HPDE6-E6E7 (cell line): ENCODE measurements at regions not wholly inside any gene's neighbourhood (a gene's known extent, or its start where the extent isn't known, plus 50 kb on each side); places are given as distances from the start of the nearest gene placed in this dataset.
"Not testable (repeated sequence)": the region's sequence is repeated elsewhere in the genome, so short reads cannot be mapped to it uniquely, and the experiment has no call there.

Experiments
- DNase-seq: peaks from one replicate; pipeline ENCODE4 v3.0.0; 2011; ENCODE audit warnings: missing footprints; ENCODE audit errors: extremely low spot score

DNA sequence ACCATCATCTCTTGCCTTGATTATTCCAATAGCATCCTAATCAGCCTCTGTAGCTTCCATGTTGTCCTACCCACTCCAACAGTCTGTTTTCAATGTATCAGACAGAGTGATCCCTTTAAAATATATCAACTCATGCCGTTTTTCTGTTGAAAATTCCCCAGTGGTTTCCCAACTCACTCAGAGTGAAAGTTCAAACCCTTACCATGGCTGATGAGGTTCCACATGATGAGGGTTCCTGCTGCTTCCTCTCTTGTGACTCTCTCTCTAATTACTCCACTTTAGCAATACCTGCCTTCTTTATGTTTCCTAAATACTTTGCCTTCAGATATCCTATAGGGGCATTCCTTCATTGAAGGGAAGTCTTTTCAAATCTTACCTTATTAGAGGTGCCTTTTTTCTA, 334.7 kb downstream of the PPP1R2C start:
- DNase-seq = no peak

DNA sequence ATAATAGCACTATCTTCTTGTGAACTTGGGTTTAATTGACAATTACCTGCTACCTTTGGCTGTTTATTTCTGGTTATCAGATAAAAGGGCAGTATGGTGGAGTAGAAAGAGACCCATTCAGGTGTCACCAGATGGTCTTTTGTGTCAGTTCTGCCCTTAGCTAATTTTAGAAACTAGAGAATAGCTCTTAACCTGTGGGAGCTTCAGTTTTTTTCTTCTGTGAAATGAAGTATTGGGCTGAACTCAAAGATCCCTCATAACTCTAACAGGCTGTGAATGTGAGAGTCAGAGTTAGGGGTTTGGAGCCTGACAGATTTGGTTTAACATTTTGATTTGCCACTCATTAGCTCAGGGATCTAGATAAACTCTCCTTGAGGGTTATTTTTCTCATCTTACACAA, 335.2 kb downstream of the PPP1R2C start:
- no peak for DNase-seq

DNA sequence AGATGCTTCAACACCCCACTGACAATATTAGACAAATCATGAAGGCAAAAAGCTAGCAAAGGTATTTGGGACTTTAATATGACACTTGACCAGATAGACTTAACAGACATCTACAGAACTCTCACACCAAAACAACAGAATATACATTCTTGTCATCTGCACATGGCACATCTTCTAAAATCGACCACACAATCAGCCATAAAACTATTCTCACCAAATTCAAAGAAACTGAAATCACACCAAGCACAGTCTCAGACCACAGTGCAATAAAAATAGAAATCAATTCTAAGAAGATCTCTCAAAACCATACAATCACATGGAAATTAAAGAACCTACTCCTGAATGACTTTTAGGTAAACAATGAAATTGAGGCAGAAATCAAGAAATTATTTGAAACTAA, 340.8 kb downstream of the PPP1R2C start:
- no peak for DNase-seq

DNA sequence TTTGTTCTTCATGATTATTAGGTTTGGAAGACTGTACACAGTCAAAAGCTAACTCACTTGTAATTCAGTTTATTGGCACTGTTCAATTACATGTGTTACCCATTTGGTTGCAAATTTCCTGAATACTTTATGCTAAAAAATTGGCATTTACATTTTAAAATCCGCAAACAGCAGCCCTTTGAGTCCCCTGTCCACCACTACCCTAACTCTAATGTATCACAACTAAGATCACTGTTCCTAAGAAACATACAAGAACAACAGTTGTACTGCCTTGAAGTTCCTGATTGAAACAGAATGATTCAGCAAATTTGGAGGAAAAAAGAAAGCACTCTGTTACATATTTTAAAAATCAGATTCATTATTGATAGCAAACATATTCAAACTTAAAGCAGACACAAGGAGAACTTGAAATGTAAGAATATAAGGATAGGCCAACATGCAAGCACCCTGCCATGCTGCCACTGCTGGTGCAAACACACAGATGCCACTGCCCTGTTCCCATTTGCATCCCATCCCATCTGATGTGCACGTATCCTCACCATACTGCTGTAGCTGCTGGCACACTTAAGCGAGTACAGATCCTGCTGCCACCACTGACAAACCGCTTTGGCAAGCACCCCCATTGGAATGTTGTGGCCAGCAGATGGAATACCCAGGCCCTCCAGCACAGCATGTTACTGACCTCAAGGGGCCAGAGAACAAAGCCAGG, 343.4 kb downstream of the PPP1R2C start:
- DNase-seq = no peak

DNA sequence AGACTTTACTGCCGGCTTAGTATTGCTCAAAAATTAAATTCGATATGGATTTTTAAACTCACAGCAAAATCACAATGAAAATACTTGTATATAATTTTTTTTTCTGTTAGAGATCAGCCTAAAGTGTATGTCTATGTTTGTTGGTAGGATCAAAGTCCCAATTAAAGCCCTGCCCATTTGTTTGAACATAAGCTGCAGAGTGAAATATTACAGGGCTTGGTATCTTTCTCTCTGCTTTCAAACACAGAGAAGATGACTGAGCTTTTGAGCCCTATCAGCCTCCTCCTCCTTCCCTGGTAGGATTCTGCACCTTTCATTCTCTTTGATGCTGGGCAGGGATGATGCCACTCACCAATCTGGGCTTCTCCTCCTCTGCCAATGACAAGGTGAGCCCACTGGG, 345.4 kb downstream of the PPP1R2C start:
- DNase-seq = no peak

DNA sequence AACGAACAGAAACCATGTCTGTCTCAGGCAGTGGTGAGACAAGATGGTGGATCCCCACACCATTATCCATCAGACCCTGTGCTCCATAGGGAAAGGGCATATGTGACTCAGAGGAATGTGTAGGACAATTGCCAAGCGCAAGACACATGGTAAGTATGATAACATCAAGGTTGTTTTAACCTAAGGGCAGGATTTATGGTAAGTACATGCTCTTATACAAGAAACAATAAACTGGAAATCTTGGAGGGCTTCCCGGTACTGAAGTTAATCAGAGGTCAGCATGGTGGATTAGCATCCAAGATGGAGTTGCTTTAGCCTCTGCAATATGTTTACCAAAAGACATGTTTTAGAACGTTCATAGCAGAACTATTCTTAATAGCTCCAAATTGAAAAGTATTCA, 355.0 kb downstream of the PPP1R2C start:
- no peak for DNase-seq

DNA sequence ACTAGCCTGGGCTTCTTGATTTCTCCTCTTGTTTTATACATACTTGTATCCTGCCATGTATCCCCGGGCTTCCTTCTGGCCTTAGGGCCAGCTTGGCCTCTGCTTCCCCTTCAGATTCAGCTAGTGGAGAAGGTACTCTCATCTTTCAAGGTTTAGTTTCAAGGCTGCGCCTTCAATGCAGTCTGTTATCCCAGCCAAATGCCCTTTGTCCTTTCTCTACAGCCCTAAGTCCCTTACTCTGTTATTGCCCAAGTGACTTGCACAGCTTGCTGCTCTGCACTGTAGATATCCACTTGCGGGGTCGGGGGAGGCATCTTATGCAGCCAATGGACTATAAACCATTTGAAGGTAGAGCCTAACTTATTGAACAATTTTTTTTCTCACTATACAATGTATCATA, 357.5 kb downstream of the PPP1R2C start:
- DNase-seq = no peak

DNA sequence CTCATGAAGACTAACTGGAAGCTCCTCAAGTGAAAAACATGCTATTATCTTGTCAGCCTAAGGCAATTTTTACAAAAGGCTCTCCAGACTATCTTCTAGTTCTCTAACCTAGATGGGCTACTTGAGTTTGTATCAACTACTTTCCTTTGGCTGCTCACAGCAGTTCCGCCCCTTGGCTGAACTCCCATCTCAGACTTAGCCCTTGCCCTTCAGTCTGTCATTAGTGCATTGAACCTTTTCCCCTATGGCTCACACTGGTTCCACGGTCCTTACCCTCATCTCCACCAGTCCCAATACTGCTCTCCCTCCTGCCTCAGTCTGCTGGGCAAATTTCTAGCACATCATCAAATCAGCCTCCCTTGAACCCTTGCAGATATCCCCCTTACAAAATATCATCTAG, 362.3 kb downstream of the PPP1R2C start:
- no peak for DNase-seq

DNA sequence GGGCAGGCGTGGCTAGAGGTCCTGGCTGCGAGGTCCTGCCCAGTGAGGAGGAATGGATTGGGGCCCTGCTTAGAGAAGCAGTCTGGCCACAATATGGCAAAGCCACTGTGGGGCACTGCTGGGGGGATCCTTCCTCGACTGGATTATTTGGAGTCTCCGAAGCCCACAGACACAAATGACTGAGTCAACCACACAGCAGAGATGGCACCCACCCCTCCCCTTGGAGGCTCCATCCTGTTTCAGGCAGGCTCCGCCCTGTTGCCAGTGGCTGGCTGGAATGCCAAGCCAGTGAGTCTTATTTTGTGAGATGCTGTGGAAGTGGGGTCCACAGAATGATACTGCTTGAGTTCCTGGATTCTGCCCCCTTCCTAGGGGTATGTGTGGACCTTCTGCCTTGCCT, 363.9 kb downstream of the PPP1R2C start:
- DNase-seq = no peak

DNA sequence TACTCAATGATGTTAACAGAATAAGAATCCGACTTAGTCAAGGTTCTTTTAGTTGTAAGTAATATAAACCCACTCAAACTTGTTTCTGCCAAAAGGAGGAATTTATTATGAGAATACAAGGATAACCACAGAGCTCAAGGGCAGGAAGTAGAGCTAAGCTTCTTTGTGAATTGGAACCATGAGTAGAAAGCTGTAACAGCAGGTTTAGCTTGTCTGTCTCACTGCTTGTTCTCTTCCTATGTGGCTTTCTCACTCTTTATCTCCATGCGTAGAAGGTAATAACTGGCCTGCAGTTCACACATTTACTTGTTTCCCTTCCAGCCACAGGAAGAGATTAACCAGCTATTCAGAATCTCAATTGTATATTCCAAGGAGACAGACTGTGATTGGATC, 378.3 kb downstream of the PPP1R2C start:
- DNase-seq = no peak

DNA sequence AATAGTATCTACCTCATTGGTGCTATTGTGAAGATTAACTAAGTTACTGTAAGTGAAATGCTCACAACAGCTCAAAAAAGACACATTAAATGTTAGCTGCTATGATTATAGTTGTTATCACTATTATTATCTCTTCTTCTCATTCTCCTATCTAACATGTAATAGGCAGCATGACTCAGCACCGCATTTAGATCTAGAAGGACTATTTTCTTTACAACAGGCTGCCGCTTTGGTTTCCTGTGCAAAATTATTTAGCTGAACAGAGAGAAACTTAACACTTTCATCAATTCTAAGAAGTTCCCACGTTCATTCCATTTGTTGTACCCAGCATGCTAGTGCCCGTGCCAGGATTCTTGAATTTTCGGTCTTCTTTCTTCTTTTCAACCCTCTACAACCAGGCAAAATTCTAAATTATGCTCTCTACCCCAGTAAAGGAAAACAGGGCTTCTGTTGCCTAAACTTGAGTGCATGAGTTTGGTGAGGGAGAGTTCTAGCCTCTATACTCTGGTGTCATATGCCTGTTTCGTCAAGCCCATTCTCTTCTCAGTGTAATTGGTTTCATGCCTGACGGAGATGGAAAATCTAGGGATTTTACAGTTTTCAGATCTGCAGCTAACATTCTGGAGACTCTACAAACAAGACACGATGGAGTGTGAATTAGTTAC, 378.9 kb downstream of the PPP1R2C start:
- no peak for DNase-seq

DNA sequence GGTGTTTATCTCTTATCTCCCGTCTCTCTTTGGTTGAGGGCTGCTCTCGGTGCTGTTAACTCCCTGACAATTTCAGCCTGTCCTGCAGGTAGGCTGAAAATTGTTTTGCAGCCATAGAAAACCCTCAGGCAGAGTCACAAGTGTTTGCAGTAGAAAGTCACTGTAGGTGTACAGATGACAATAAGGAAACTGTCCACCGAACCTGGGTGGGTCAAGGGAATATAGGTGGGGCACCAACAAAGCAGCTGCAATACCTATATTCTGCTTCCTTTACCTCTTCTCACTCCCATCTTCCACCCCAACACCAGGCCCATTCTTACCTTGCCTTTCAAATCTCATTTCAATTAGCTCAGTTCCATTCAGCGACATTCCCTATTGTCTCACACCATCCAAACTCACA, 381.8 kb downstream of the PPP1R2C start:
- DNase-seq = no peak

DNA sequence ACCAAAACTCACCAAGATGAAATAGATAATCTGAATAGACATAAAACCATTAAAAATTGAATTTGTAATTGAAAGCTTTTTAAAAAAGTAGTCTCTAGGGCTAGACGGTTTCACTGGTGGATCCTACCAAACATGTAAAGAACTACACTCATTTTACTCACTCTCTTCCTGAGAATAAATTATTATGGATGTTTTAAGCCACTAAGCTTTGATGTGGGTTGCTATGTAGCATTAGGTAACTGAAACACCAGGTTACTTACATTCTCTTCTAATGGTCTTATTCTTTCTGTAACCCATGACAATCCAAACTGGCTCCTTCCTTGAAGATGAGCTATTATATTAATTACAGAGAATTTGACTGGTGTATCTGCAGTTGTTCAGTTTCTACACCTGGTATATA, 385.1 kb downstream of the PPP1R2C start:
- no peak for DNase-seq

DNA sequence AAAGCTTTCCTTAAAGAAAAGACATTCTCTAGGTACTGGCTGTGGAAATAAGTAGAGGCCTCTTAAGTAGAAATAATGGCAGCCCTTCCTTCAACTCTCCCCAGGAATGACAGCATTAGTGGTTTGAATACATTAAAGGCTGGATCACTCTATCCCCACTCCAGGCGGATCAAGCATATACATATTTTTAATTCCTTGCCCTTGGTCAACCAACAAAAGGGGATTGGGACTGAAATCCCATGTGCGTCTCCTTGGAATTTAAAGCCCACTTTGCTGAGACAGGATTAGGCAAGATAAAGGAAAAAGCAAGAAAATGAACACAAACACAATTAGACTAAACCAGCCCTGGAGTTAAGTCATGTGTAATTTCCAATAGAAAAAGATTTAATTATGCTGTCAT, 391.3 kb downstream of the PPP1R2C start:
- DNase-seq = no peak

DNA sequence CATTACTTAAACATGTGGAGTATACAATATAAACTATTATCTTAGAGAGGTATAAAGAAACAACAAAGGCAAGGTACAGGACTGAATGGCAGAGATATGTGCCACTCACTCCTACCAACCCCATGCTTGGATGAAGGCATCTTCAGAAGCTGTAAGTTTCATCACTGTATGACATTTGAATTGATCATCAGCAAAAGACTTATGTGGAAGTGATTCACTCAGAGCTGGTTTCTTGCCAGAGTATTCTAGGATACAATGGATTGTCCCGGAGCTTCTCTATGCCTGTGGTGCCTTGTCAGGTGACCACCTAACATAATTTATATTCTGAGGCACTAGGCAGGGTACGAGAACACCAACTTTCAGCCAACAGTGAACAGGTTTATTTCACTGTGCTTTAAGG, 392.2 kb downstream of the PPP1R2C start:
- DNase-seq = no peak

DNA sequence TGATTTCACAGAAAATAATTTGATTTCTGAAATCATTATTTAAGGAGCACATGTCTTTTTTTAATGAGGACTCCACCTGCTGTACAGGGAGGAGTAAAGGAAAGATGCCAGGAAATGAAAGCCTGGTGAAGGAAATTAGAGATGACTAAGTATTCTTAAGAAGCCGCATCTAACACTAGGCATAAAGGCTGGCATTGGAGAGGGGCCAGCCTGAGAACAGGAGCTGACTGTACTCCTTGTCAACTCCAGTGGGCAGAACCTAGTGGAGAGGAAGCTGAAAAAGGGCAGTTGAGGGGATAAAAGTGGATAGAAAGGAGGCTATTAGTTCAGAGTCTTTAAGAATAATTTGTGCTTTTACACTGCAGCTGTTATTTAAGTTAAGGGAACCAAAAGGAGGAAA, 393.0 kb downstream of the PPP1R2C start:
- DNase-seq = no peak

DNA sequence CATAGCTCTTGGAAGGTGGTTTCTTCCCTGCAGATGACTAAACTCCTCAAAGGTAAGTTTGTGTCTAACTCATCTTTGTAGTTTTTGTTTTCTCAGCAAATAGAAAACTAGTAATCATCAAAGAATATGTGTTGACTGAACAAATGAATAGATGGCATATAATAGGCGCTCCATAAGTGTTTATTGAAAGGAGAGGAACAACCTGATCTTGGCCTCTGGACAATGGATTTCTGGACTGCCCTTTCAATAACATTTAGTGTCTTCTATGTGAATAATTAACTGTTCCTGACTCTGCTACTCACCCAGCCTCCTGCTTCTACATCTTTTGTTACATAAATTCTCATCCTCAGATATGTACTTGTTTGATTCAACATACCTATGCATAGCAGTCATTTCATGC, 399.1 kb downstream of the PPP1R2C start:
- no peak for DNase-seq

DNA sequence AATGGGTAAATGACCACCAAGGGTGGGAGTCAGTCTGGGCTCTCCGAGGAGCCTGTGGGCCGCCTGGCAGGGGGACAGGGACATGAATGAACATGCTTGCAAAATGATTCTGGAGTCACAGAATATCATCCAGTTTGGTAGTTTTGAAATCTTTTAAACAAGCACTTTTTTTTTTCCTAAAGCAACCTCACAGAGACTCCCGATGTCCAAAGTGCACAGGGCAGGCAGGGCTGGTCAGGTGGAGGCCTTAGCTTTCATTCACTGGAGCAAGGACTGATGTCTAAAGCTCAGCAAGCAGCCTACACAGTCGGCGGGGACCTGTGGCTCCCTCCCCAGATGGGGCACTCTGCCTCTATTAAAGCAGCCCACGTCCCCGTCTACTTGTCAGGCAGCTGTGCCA, 402.9 kb downstream of the PPP1R2C start:
- no peak for DNase-seq

DNA sequence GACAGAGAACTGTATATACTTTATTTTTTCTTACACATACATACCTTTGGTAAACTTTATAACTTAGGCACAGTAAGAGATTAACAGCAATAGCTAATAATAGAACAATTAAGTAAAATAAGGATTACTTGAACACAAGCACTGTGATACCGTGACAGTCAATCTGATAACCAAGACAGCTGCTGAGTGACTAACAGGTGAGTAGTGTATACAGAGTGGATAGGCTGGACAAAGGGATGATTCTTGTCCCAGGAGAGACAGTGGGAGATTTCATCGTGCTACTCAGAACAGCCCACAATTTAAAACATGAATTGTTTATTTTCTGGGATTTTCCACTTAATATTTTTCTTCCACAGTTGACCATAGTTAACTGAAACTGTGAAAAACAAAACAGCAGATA, 411.8 kb downstream of the PPP1R2C start:
- no peak for DNase-seq

DNA sequence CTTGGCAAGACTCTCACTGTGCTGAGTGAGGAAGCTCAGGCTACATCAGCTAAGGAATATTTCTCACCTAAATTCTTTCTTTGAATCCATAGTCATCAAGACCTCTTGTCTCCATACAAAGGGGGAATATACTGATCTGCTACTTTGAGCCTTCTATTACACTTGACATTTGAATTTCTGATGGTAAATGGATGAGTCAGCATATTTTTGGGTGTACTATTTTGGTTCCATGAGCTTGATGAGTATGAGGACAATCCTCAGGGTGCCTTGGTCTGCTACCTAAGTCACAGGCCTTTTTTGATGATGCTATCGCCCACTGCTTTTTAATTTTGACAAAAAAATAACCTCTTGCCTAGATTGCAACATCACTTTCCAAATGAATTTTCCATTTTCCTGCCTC, 415.7 kb downstream of the PPP1R2C start:
- no peak for DNase-seq

DNA sequence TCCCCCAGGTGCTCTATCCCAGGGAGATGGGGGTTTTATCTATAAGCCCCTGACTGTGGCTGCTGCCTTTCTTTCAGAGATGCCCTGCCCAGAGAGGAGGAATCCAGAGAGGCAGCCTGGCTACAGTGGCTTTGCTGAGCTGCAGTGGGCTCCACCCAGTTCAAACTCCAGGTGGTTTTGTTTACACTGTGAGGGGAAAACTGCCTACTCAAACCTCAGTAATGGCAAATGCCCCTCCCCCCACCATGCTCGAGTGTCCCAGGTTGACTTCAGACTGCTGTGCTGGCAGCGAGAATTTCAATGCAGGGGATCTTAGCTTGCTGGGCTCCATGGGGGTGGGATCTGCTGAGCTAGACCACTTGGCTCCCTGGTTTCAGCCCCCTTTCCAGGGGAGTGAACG, 419.6 kb upstream of the CASK start:
- not testable (repeated sequence) for DNase-seq
